PC-9 (cell line): ENCODE measurements at regions not wholly inside any gene's neighbourhood (a gene's known extent, or its start where the extent isn't known, plus 50 kb on each side); places are given as distances from the start of the nearest gene placed in this dataset.

ENCODE experiments used
- BruUV-seq: library from RNA; stranded (reverse); fragments of 400-500 nt; replicated peaks from 2 replicates; lab custom pipeline; 2021; lab: Mats Ljungman, UMichigan
- CTCF ChIA-PET: fragments of 300-600 bp; sonication (Branson Sonifier 250); formaldehyde crosslinking; loops from one replicate; lab custom pipeline; 2022; ENCODE audit warnings: antibody characterized with exemption; lab: Charles Lee
- POLR2A ChIA-PET: fragments of 300-600 bp; sonication (Branson Sonifier 250); formaldehyde crosslinking; loops from one replicate; lab custom pipeline; 2022; ENCODE audit warnings: antibody characterized with exemption; ENCODE audit not compliant: unreplicated experiment; lab: Charles Lee
- DNase-seq, 2 experiments: peaks; one replicate each; pipeline versions ENCODE4 v3.0.0 to v3.0.0-alpha.2; 2015 to 2022; ENCODE audit warnings: mixed read lengths in 1 of 2
- H2AFZ ChIP-seq: fragments of 200-600 bp; sonication (generic); 2 replicates; pipeline ENCODE4 v1.8.1; 2017; ENCODE audit warnings: antibody characterized with exemption
- H3F3A ChIP-seq: fragments of 200-600 bp; sonication (generic); 2 replicates; pipeline ENCODE4 v1.8.1; 2017; ENCODE audit warnings: antibody characterized with exemption, mild to moderate bottlenecking, low read depth; ENCODE audit not compliant: insufficient read depth
- H3K27ac ChIP-seq: fragments of 200-600 bp; sonication (generic); 2 replicates; pipeline ENCODE4 v1.6.1; 2016; ENCODE audit warnings: mixed run types
- H3K27me3 ChIP-seq: fragments of 200-600 bp; sonication (generic); 2 replicates; pipeline ENCODE4 v1.6.1; 2016; ENCODE audit warnings: low read depth, mixed run types; ENCODE audit not compliant: insufficient read depth
- H3K36me3 ChIP-seq: fragments of 200-600 bp; sonication (generic); 2 replicates; pipeline ENCODE4 v1.6.1; 2016; ENCODE audit warnings: low read depth, mixed run types
- H3K4me1 ChIP-seq: fragments of 200-600 bp; sonication (generic); replicated peaks from 2 replicates; pipeline ENCODE4 v1.6.1; 2016; ENCODE audit warnings: mixed run types; ENCODE audit not compliant: insufficient read depth
- H3K4me2 ChIP-seq: fragments of 200-600 bp; sonication (generic); 2 replicates; pipeline ENCODE4 v1.6.1; 2017; ENCODE audit warnings: mixed run types
- H3K4me3 ChIP-seq: fragments of 200-600 bp; sonication (generic); 2 replicates; pipeline ENCODE4 v1.6.1; 2016; ENCODE audit warnings: mixed run types
- H3K79me2 ChIP-seq: fragments of 200-600 bp; sonication (generic); 2 replicates; pipeline ENCODE4 v1.6.1; 2017; ENCODE audit warnings: low read depth, mixed run types
- H3K9me2 ChIP-seq: fragments of 200-600 bp; sonication (generic); 2 replicates; pipeline ENCODE4 v1.8.1; 2017; ENCODE audit warnings: mild to moderate bottlenecking; ENCODE audit not compliant: insufficient read depth
- H3K9me3 ChIP-seq: fragments of 200-600 bp; sonication (generic); 2 replicates; pipeline ENCODE4 v1.8.1; 2016; ENCODE audit warnings: low read depth; ENCODE audit not compliant: insufficient read depth
- H4K20me1 ChIP-seq: fragments of 200-600 bp; sonication (generic); 2 replicates; pipeline ENCODE4 v1.8.1; 2017; ENCODE audit not compliant: insufficient read depth
- CTCF ChIP-seq: fragments of 200-600 bp; sonication (generic); conservative IDR thresholded peaks from 2 replicates; pipeline ENCODE4 v1.6.1; 2017; ENCODE audit warnings: mixed run types, antibody characterized with exemption, mild to moderate bottlenecking, moderate library complexity
- EZH2 ChIP-seq: fragments of 200-600 bp; sonication (generic); IDR thresholded peaks from 2 replicates; pipeline ENCODE4 v1.8.0; 2017; ENCODE audit warnings: antibody characterized with exemption, low read depth
- intact Hi-C: fragments of 100-400 bp; cut with micrococcal nuclease; formaldehyde crosslinking; loops from one replicate; pipeline ENCODE4 v1.10.0; 2022; ENCODE audit not compliant: unreplicated experiment

GRCh38 chr13:81394640-81395039, 1053.7 kb upstream of the SPRY2 start:
- Histone ChIP-seq H3K27ac (no peak overlapping the region), H3K4me2 (no peak overlapping the region), H4K20me1 (no peaks in the 10 kb centered on the region), H3K9me3 (no peaks in the 10 kb centered on the region), H3K79me2 (no peaks in the 10 kb centered on the region), H3K27me3 (no peaks in the 10 kb centered on the region), H3K36me3 (no peaks in the 10 kb centered on the region), H3K4me1 (no peaks in the 10 kb centered on the region), H2AFZ (no peak overlapping the region), H3K9me2 (no peaks in the 10 kb centered on the region), H3F3A (no peaks in the 10 kb centered on the region), H3K4me3 (no peak overlapping the region)
- intact Hi-C loops = no loop called here
- CTCF ChIA-PET = no interaction called here
- BruUV-seq = no TSS peak
- TF ChIP-seq EZH2 (no peak), CTCF (no peak)
- POLR2A ChIA-PET = no interaction called here
- no peak for DNase-seq

GRCh38 chr13:81393721-81394120, 1052.8 kb upstream of the SPRY2 start:
- Histone ChIP-seq H3F3A (no peaks in the 10 kb centered on the region), H3K9me3 (no peaks in the 10 kb centered on the region), H3K4me2 (no peak overlapping the region), H3K9me2 (no peaks in the 10 kb centered on the region), H3K27ac (no peak overlapping the region), H3K79me2 (no peaks in the 10 kb centered on the region), H4K20me1 (no peaks in the 10 kb centered on the region), H3K27me3 (no peaks in the 10 kb centered on the region), H3K4me3 (no peak overlapping the region), H3K4me1 (no peaks in the 10 kb centered on the region), H2AFZ (no peak overlapping the region), H3K36me3 (no peaks in the 10 kb centered on the region)
- no TSS peak for BruUV-seq
- no peak for DNase-seq
- CTCF ChIA-PET = no interaction called here
- TF ChIP-seq CTCF = no peak
- no peak for TF ChIP-seq EZH2
- intact Hi-C loops = no loop called here
- POLR2A ChIA-PET = no interaction called here

GRCh38 chr13:81393110-81393509, 1052.2 kb upstream of the SPRY2 start:
- H3K79me2 ChIP-seq = no peaks in the 10 kb centered on the region
- no peak overlapping the region for H3K27ac ChIP-seq
- H3K9me2 ChIP-seq = no peaks in the 10 kb centered on the region
- TF ChIP-seq CTCF (no peak), EZH2 (no peak)
- BruUV-seq = no TSS peak
- H3K36me3 ChIP-seq = no peaks in the 10 kb centered on the region
- H3K27me3 ChIP-seq = no peaks in the 10 kb centered on the region
- POLR2A ChIA-PET = no interaction called here
- no peak for DNase-seq
- no peaks in the 10 kb centered on the region for H3F3A ChIP-seq
- no peak overlapping the region for H3K4me3 ChIP-seq
- no peaks in the 10 kb centered on the region for H4K20me1 ChIP-seq
- H3K9me3 ChIP-seq = no peaks in the 10 kb centered on the region
- CTCF ChIA-PET = no interaction called here
- intact Hi-C loops = no loop called here
- H3K4me2 ChIP-seq = no peak overlapping the region
- H3K4me1 ChIP-seq = no peaks in the 10 kb centered on the region
- no peak overlapping the region for H2AFZ ChIP-seq
